ENCODE measurements at regions not wholly inside any gene's neighbourhood (a gene's known extent, or its start where the extent isn't known, plus 50 kb on each side); places are given as distances from the start of the nearest gene placed in this dataset.

- TF ChIP-seq SIN3A (IDR thresholded peaks at IDR 0.05; ENCODE audit: borderline replicate concordance, insufficient read depth, low read length) (no peak), POLR2AphosphoS5 (IDR thresholded peaks at IDR 0.05; ENCODE audit: low read depth, low read length) (no peak), REST (IDR thresholded peaks at IDR 0.05; ENCODE audit: insufficient read depth in 1 of 2, low read depth in 2 of 2, low read length in 2 of 2) (no peak), TAF1 (IDR thresholded peaks at IDR 0.05; ENCODE audit: borderline replicate concordance, insufficient read depth, low read length) (no peak)
Observed at GRCh38 chr10:56880606-56881005, 519.5 kb upstream of the ZWINT start.

- TF ChIP-seq SIN3A (IDR thresholded peaks at IDR 0.05; ENCODE audit: borderline replicate concordance, insufficient read depth, low read length) (no peak), REST (IDR thresholded peaks at IDR 0.05; ENCODE audit: insufficient read depth in 1 of 2, low read depth in 2 of 2, low read length in 2 of 2) (no peak), POLR2AphosphoS5 (IDR thresholded peaks at IDR 0.05; ENCODE audit: low read depth, low read length) (no peak), FOXP2 (optimal IDR thresholded peaks at IDR 0.05; ENCODE audit: borderline replicate concordance, extremely low read depth, extremely low read length, insufficient read depth) (no peak), TAF1 (IDR thresholded peaks at IDR 0.05; ENCODE audit: borderline replicate concordance, insufficient read depth, low read length) (no peak)
Observed at GRCh38 chr10:56874950-56875349, 513.9 kb upstream of the ZWINT start.

GRCh38 chr10:56871160-56871668 is 510.2 kb upstream of the ZWINT start:
- TF ChIP-seq FOXP2 (optimal IDR thresholded peaks at IDR 0.05; ENCODE audit: borderline replicate concordance, extremely low read depth, extremely low read length, insufficient read depth) (no peak), TAF1 (IDR thresholded peaks at IDR 0.05; ENCODE audit: borderline replicate concordance, insufficient read depth, low read length) (no peak), SIN3A (IDR thresholded peaks at IDR 0.05; ENCODE audit: borderline replicate concordance, insufficient read depth, low read length) (no peak), REST (IDR thresholded peaks at IDR 0.05; ENCODE audit: insufficient read depth in 1 of 2, low read depth in 2 of 2, low read length in 2 of 2) (no peak), POLR2AphosphoS5 (IDR thresholded peaks at IDR 0.05; ENCODE audit: low read depth, low read length) (no peak)

GRCh38 chr10:56867236-56867635 is 506.2 kb upstream of the ZWINT start:
- TF ChIP-seq POLR2AphosphoS5 (IDR thresholded peaks at IDR 0.05; ENCODE audit: low read depth, low read length) (no peak), TAF1 (IDR thresholded peaks at IDR 0.05; ENCODE audit: borderline replicate concordance, insufficient read depth, low read length) (no peak), REST (IDR thresholded peaks at IDR 0.05; ENCODE audit: insufficient read depth in 1 of 2, low read depth in 2 of 2, low read length in 2 of 2) (no peak), FOXP2 (optimal IDR thresholded peaks at IDR 0.05; ENCODE audit: borderline replicate concordance, extremely low read depth, extremely low read length, insufficient read depth) (no peak), SIN3A (IDR thresholded peaks at IDR 0.05; ENCODE audit: borderline replicate concordance, insufficient read depth, low read length) (no peak)

GRCh38 chr10:56856569-56856968 is 495.5 kb upstream of the ZWINT start:
- TF ChIP-seq TAF1 (IDR thresholded peaks at IDR 0.05; ENCODE audit: borderline replicate concordance, insufficient read depth, low read length): no peak
- TF ChIP-seq SIN3A (IDR thresholded peaks at IDR 0.05; ENCODE audit: borderline replicate concordance, insufficient read depth, low read length): no peak
- no peak for TF ChIP-seq REST (IDR thresholded peaks at IDR 0.05; ENCODE audit: insufficient read depth in 1 of 2, low read depth in 2 of 2, low read length in 2 of 2)
- TF ChIP-seq FOXP2 (optimal IDR thresholded peaks at IDR 0.05; ENCODE audit: borderline replicate concordance, extremely low read depth, extremely low read length, insufficient read depth): no peak
- TF ChIP-seq POLR2AphosphoS5 (IDR thresholded peaks at IDR 0.05; ENCODE audit: low read depth, low read length): no peak

Data from PFSK-1 (cell line).